ENCODE measurements at regions not wholly inside any gene's neighbourhood (a gene's known extent, or its start where the extent isn't known, plus 50 kb on each side); places are given as distances from the start of the nearest gene placed in this dataset.
"Not testable (repeated sequence)": the region's sequence is repeated elsewhere in the genome, so short reads cannot be mapped to it uniquely, and the experiment has no call there.

GRCh38 chr3:23130406-23130805 is 72.7 kb upstream of the UBE2E2 start:
- Mint-ChIP-seq H3K27ac (ENCODE audit: unreplicated experiment) (no peak overlapping the region), H3K27me3 (ENCODE audit: unreplicated experiment) (peaks cover 28% of the 10 kb centered on the region), H3K36me3 (ENCODE audit: insufficient read depth, unreplicated experiment) (no peaks in the 10 kb centered on the region), H3K9me3 (ENCODE audit: low read depth, unreplicated experiment) (no peaks in the 10 kb centered on the region), H3K4me3 (ENCODE audit: low read depth, unreplicated experiment) (no peak overlapping the region), H3K4me1 (ENCODE audit: low read depth, unreplicated experiment) (no peaks in the 10 kb centered on the region)
- CTCF ChIA-PET = no interaction called here
- BruUV-seq (replicated peaks) = no TSS peak
- intact Hi-C loops (cut with micrococcal nuclease; ENCODE audit: unreplicated experiment) = no loop called here
- no peak for DNase-seq
- no peak for TF ChIP-seq CTCF (IDR thresholded peaks at IDR 0.05; ENCODE audit: unreplicated experiment)

- Mint-ChIP-seq H3K4me3 (ENCODE audit: low read depth, unreplicated experiment) (no peak overlapping the region), H3K4me1 (ENCODE audit: low read depth, unreplicated experiment) (no peaks in the 10 kb centered on the region), H3K27me3 (ENCODE audit: unreplicated experiment) (peaks cover 42% of the 10 kb centered on the region), H3K9me3 (ENCODE audit: low read depth, unreplicated experiment) (no peaks in the 10 kb centered on the region), H3K27ac (ENCODE audit: unreplicated experiment) (no peak overlapping the region), H3K36me3 (ENCODE audit: insufficient read depth, unreplicated experiment) (no peaks in the 10 kb centered on the region)
- DNase-seq = no peak
- CTCF ChIA-PET = interaction anchor here (0.6 kb wide), 1 partner anchor 28 kb away, joined by 6 read pairs; no protein-coding TSS in a partner anchor
- intact Hi-C loops (cut with micrococcal nuclease; ENCODE audit: unreplicated experiment) = no loop called here
- no peak for TF ChIP-seq CTCF (IDR thresholded peaks at IDR 0.05; ENCODE audit: unreplicated experiment)
- no TSS peak for BruUV-seq (replicated peaks)
Measured at GRCh38 chr3:23135026-23135785, 67.9 kb upstream of the UBE2E2 start.

- H3K27me3 Mint-ChIP-seq (ENCODE audit: unreplicated experiment) = peaks cover 42% of the 10 kb centered on the region
- CTCF ChIA-PET = interaction anchor here (0.6 kb wide), 1 partner anchor 27 kb away, joined by 6 read pairs; no protein-coding TSS in a partner anchor
- H3K27ac Mint-ChIP-seq (ENCODE audit: unreplicated experiment) = no peak overlapping the region
- no peaks in the 10 kb centered on the region for H3K4me1 Mint-ChIP-seq (ENCODE audit: low read depth, unreplicated experiment)
- H3K4me3 Mint-ChIP-seq (ENCODE audit: low read depth, unreplicated experiment) = no peak overlapping the region
- DNase-seq = no peak
- no peak for TF ChIP-seq CTCF (IDR thresholded peaks at IDR 0.05; ENCODE audit: unreplicated experiment)
- H3K9me3 Mint-ChIP-seq (ENCODE audit: low read depth, unreplicated experiment) = no peaks in the 10 kb centered on the region
- BruUV-seq (replicated peaks) = no TSS peak
- intact Hi-C loops (cut with micrococcal nuclease; ENCODE audit: unreplicated experiment) = no loop called here
- no peaks in the 10 kb centered on the region for H3K36me3 Mint-ChIP-seq (ENCODE audit: insufficient read depth, unreplicated experiment)
Measured at GRCh38 chr3:23136054-23136453, 67.1 kb upstream of the UBE2E2 start.

- CTCF ChIA-PET; DNase-seq; H3K4me1 Mint-ChIP-seq (ENCODE audit: low read depth, unreplicated experiment); H3K27ac Mint-ChIP-seq (ENCODE audit: unreplicated experiment); H3K36me3 Mint-ChIP-seq (ENCODE audit: insufficient read depth, unreplicated experiment); intact Hi-C loops (cut with micrococcal nuclease; ENCODE audit: unreplicated experiment); BruUV-seq (replicated peaks); H3K4me3 Mint-ChIP-seq (ENCODE audit: low read depth, unreplicated experiment); H3K9me3 Mint-ChIP-seq (ENCODE audit: low read depth, unreplicated experiment): not testable (repeated sequence)
- H3K27me3 Mint-ChIP-seq (ENCODE audit: unreplicated experiment) = peaks cover 42% of the 10 kb centered on the region
Measured at GRCh38 chr3:23144051-23144450, 59.1 kb upstream of the UBE2E2 start.

GRCh38 chr3:23146163-23146562 is 57.0 kb upstream of the UBE2E2 start:
- no peak for TF ChIP-seq CTCF (IDR thresholded peaks at IDR 0.05; ENCODE audit: unreplicated experiment)
- Mint-ChIP-seq H3K4me3 (ENCODE audit: low read depth, unreplicated experiment) (no peak overlapping the region), H3K27ac (ENCODE audit: unreplicated experiment) (no peak overlapping the region), H3K36me3 (ENCODE audit: insufficient read depth, unreplicated experiment) (no peaks in the 10 kb centered on the region), H3K9me3 (ENCODE audit: low read depth, unreplicated experiment) (peaks cover 4% of the 10 kb centered on the region), H3K4me1 (ENCODE audit: low read depth, unreplicated experiment) (no peaks in the 10 kb centered on the region), H3K27me3 (ENCODE audit: unreplicated experiment) (peaks cover 59% of the 10 kb centered on the region)
- intact Hi-C loops (cut with micrococcal nuclease; ENCODE audit: unreplicated experiment) = no loop called here
- no TSS peak for BruUV-seq (replicated peaks)
- DNase-seq = no peak
- CTCF ChIA-PET = no interaction called here

All from Calu3 (cell line).